Esophagus squamous epithelium (tissue), 5 donors: ENCODE measurements at regions not wholly inside any gene's neighbourhood (a gene's known extent, or its start where the extent isn't known, plus 50 kb on each side); places are given as distances from the start of the nearest gene placed in this dataset.

Experiments
- DNase-seq: peaks from one replicate; lab custom pipeline; 2025; lab: John Stamatoyannopoulos, UW
- H3K27ac ChIP-seq, 4 donors: fragments of 200-600 bp; sonication (generic); one replicate each; pipeline ENCODE4 v1.5.1; 2016 to 2019; ENCODE audit warnings: mild to moderate bottlenecking in 1 of 4
- H3K27me3 ChIP-seq, 4 donors: fragments of 200-600 bp; sonication (generic); 1 replicate in 3 of 4; 2 replicates in 1 of 4; pipeline versions ENCODE4 v1.5.1 to v1.6.0; 2017 to 2021; ENCODE audit warnings: antibody characterized with exemption in 1 of 4
- H3K36me3 ChIP-seq, 3 donors: fragments of 200-600 bp; sonication (generic); one replicate each; pipeline ENCODE4 v1.5.1; 2016 to 2019
- H3K4me1 ChIP-seq, 3 donors: fragments of 200-600 bp; sonication (generic); one replicate each; pipeline ENCODE4 v1.5.1; 2017 to 2019
- H3K4me3 ChIP-seq, 4 donors: fragments of 200-600 bp; sonication (generic); 1 replicate in 3 of 4; 2 replicates in 1 of 4; pipeline ENCODE4 v1.5.1; 2016 to 2019; ENCODE audit warnings: mild to moderate bottlenecking in 2 of 4, moderate library complexity in 1 of 4
- H3K9me3 ChIP-seq, 3 donors: fragments of 200-600 bp; sonication (generic); one replicate each; pipeline ENCODE4 v1.5.1; 2016 to 2019
- POLR2A ChIP-seq, 4 donors: fragments of 450-650 bp; IDR thresholded peaks; one replicate each; pipeline ENCODE4 v1.6.1; 2017; ENCODE audit warnings: antibody characterized with exemption in 4 of 4, mild to moderate bottlenecking in 4 of 4, moderate library complexity in 3 of 4
- WGBS, 2 donors: methylation state at CpG; one replicate each; pipeline ENCODE4 v1.1.5; 2018; 5-methylcytosine and 5-hydroxymethylcytosine counted together
- intact Hi-C: fragments of 100-400 bp; cut with DNase I; formaldehyde crosslinking; loops from one replicate; pipeline ENCODE4 v1.15.0; 2022
- TF ChIP-seq, protein P1 (sequence below), 6 experiments: fragments of 450-650 bp in 4 of 6; fragments of 200-600 bp in 2 of 6; sonication (generic) in 2 of 6; IDR thresholded peaks; one replicate each; pipeline ENCODE4 v1.5.1; 2016 to 2019; ENCODE audit warnings: antibody characterized with exemption in 6 of 6, mild to moderate bottlenecking in 4 of 6, moderate library complexity in 4 of 6
- donor health status: DM: yes; HTN: yes; CAD: no.

DNA sequence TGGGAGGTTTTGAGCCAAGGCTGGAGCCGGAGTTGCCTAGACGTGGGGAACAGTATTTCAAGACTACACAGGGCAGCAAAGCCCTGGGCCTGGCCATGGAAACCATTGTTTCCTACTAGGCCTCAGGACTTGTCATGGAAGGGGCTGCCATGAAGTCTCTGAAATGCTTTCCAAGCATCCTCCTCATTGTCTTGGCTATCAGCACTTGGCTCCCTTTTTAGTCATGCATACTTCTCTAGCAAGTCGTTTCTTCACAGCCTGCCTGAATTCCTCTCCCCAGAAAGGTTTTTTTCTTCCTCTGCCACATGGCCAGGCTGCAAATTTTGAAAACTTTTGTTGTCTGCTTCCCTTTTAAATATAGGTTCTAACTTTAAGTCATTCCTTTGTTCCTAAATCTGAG, 406.6 kb upstream of the TMPRSS15 start:
- H3K27me3 ChIP-seq: no peaks in the 10 kb centered on the region
- TF ChIP-seq, protein P1, sequence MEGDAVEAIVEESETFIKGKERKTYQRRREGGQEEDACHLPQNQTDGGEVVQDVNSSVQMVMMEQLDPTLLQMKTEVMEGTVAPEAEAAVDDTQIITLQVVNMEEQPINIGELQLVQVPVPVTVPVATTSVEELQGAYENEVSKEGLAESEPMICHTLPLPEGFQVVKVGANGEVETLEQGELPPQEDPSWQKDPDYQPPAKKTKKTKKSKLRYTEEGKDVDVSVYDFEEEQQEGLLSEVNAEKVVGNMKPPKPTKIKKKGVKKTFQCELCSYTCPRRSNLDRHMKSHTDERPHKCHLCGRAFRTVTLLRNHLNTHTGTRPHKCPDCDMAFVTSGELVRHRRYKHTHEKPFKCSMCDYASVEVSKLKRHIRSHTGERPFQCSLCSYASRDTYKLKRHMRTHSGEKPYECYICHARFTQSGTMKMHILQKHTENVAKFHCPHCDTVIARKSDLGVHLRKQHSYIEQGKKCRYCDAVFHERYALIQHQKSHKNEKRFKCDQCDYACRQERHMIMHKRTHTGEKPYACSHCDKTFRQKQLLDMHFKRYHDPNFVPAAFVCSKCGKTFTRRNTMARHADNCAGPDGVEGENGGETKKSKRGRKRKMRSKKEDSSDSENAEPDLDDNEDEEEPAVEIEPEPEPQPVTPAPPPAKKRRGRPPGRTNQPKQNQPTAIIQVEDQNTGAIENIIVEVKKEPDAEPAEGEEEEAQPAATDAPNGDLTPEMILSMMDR (IDR thresholded peaks at IDR 0.05): no peak
- TF ChIP-seq POLR2A (IDR thresholded peaks at IDR 0.05): no peak
- intact Hi-C loops: no loop called here
- H3K9me3 ChIP-seq: no peaks in the 10 kb centered on the region
- no peaks in the 10 kb centered on the region for H3K4me1 ChIP-seq
- H3K27ac ChIP-seq: no peak overlapping the region
- 18 to 36% methylated on average over 1 of the region's 3 CpGs for WGBS, 2 donors
- no peak for DNase-seq
- H3K4me3 ChIP-seq: no peak overlapping the region
- H3K36me3 ChIP-seq: no peaks in the 10 kb centered on the region

DNA sequence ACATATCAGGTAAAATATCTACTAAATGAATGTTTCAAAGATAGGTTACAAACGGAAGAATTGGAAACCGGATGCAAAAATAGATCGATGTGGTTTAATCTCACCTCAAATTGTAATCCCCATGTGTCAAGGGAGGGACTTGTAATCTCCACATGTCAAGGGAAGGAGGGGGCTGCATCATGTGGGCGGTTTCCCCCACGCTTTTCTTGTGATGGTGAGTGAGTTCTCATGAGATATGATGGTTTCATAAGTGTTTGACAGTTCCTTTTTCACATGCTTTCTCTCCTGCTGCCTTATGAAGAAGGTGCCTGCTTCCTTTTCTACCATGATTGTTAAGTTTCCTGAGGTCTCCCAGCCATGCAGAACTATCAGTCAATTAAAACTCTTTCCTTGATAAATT, 408.7 kb upstream of the TMPRSS15 start:
- Histone ChIP-seq H3K27ac (no peak overlapping the region), H3K9me3 (no peaks in the 10 kb centered on the region), H3K27me3 (no peaks in the 10 kb centered on the region), H3K4me3 (no peak overlapping the region), H3K4me1 (no peaks in the 10 kb centered on the region), H3K36me3 (no peaks in the 10 kb centered on the region)
- TF ChIP-seq, protein P1 (IDR thresholded peaks at IDR 0.05): no peak
- no peak for TF ChIP-seq POLR2A (IDR thresholded peaks at IDR 0.05)
- intact Hi-C loops: no loop called here
- DNase-seq: no peak
- WGBS, 2 donors: 70 to 71% methylated on average over 5 of the region's 5 CpGs

DNA sequence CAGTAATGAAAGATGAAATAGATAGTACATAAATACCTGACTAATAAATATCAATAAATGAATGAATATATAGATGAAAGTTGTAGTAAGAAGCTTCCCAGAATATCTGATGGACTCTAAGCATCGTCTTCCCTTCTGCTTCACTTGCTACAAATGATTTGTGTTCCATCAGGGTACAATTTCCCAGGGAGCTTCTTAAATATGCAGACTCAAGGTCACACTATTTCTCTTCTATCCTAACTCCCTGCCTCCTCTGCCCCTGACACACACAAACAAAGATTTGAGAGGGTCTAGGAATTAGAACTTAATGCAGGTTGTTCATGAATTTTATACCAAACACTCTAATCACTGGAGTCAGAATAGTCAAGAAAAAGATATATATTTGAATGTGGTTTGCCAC, 415.9 kb upstream of the TMPRSS15 start:
- Histone ChIP-seq H3K4me3 (no peak overlapping the region), H3K27me3 (no peaks in the 10 kb centered on the region), H3K36me3 (no peaks in the 10 kb centered on the region), H3K9me3 (peaks cover 0 to 20% (median 5%) of the 10 kb centered on the region in 3 donors), H3K4me1 (no peaks in the 10 kb centered on the region), H3K27ac (no peak overlapping the region)
- no peak for TF ChIP-seq POLR2A (IDR thresholded peaks at IDR 0.05)
- TF ChIP-seq, protein P1 (IDR thresholded peaks at IDR 0.05): no peak
- intact Hi-C loops: no loop called here
- 50 to 53% methylated on average over 1 of the region's 1 CpG for WGBS, 2 donors
- no peak for DNase-seq

DNA sequence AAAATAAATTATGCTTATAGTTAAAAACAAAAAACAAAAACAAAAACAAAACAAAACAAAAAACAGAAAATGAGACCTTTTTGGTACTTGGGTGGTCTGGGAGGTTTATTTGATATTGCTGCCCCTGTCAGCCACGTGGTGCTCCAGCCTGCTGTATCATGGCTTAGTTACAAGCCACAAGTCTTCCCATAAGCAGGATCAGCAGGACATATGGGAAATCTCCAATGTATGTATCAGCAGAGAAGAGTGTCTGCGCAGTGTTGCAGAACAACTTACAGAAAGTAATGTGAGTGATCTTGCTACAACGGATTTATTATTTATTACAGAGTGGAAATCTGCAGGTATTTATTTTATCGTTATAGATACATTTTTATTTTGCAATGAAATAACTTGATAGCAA, 423.0 kb upstream of the TMPRSS15 start:
- WGBS, 2 donors: 48 to 59% methylated on average over 4 of the region's 4 CpGs
- DNase-seq: no peak
- Histone ChIP-seq H3K4me3 (no peak overlapping the region), H3K27me3 (no peaks in the 10 kb centered on the region), H3K27ac (no peak overlapping the region), H3K9me3 (peaks cover 0 to 11% (median 5%) of the 10 kb centered on the region in 3 donors), H3K36me3 (no peaks in the 10 kb centered on the region), H3K4me1 (no peaks in the 10 kb centered on the region)
- intact Hi-C loops: no loop called here
- TF ChIP-seq, protein P1 (IDR thresholded peaks at IDR 0.05): no peak
- TF ChIP-seq POLR2A (IDR thresholded peaks at IDR 0.05): no peak

DNA sequence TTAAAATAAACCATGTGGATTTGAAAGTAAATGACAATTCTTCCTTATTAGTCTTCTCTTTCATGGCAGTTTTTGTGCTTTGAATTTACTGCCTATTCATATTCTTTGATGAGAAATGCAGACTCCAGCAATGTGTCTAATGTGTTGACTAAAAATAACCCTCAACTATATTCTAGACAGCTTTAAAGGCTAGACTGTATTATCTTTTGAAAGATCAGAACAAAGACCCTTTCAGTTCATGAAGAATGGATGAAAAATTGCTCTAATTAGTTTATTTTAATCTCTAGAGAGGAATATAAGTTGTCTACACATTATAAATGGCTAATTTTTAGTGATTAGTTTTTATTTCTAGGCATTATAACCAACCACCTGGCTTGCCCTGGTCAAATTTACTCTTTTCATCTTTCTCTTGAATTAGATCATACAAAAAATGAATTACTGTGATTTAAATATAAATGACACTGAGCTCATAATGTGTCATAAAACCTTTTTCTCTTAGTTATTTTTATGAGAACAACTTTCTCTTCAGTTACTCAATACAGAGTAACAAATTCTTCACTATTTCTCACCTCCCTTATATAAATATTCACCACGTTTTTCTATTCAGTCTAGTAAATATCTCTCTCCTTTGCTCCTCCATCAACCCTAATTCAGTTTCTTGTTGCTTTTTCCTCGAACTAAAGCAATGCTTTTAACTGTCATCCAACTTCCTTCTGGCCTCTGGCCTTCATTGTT, 428.5 kb upstream of the TMPRSS15 start:
- Histone ChIP-seq H3K27ac (no peak overlapping the region), H3K27me3 (no peaks in the 10 kb centered on the region), H3K4me3 (no peak overlapping the region), H3K4me1 (no peaks in the 10 kb centered on the region), H3K36me3 (no peaks in the 10 kb centered on the region), H3K9me3 (no peaks in the 10 kb centered on the region)
- WGBS, 2 donors: 10 to 33% methylated on average over 2 of the region's 2 CpGs
- DNase-seq: no peak
- intact Hi-C loops: no loop called here
- TF ChIP-seq POLR2A (IDR thresholded peaks at IDR 0.05): no peak
- TF ChIP-seq, protein P1 (IDR thresholded peaks at IDR 0.05): no peak
